Heart left ventricle (tissue), 13 donors: ENCODE measurements at regions not wholly inside any gene's neighbourhood (a gene's known extent, or its start where the extent isn't known, plus 50 kb on each side); places are given as distances from the start of the nearest gene placed in this dataset.

Experiments
- POLR2A ChIP-seq, 2 donors: fragments of 450-650 bp; IDR thresholded peaks; one replicate each; pipeline ENCODE4 v1.6.1; 2017; ENCODE audit warnings: antibody characterized with exemption in 2 of 2, mild to moderate bottlenecking in 2 of 2, moderate library complexity in 2 of 2
- TF ChIP-seq, protein P1 (sequence below), 12 donors: fragments of 200-600 bp; sonication (generic) in 4 of 12; IDR thresholded peaks; one replicate each; pipeline versions ENCODE4 v1.5.0 to v1.8.0; 2018 to 2022; ENCODE audit warnings: antibody characterized with exemption in 12 of 12, mild to moderate bottlenecking in 5 of 12
- donor health status: ischemic (EF 13 %, LVEDD 7.1; RV severe dilation, severe dysfunction).
- donor health status: DM: no; HTN: yes; CAD: no.
- donor health status: DM: no; HTN: no; CAD: no.
- donor health status: ischemic (EF 25% LVEDD 6.9; RV normal size, moderate dysfunction).
- donor health status: ischemic (EF 25% LVEDD 5.7; RV mildly dilated, moderate dysfunction).
- donor health status: ischemic (EF 35%, LVEDD 5.7; RV mildly dilated, moderate dysfunction).
- donor health status: nonischemic (EF 11% LVEDD 7.7; RV severe dilation, severe dysfunction).
- donor health status: DM: yes; HTN: yes; CAD: no.
- donor health status: PGD.
- donor health status: ischemic (EF 29% LVEDD 5.4; RV normal size, mild dysfunction).
- donor health status: nonischemic (EF 23%, LVEDD 6.1; RV moderate dilation, normal function).

GRCh38 chrY:21073079-21073478 is 317.2 kb downstream of the RPS4Y2 start:
- TF ChIP-seq POLR2A (IDR thresholded peaks at IDR 0.05), result no peak
- TF ChIP-seq, protein P1, sequence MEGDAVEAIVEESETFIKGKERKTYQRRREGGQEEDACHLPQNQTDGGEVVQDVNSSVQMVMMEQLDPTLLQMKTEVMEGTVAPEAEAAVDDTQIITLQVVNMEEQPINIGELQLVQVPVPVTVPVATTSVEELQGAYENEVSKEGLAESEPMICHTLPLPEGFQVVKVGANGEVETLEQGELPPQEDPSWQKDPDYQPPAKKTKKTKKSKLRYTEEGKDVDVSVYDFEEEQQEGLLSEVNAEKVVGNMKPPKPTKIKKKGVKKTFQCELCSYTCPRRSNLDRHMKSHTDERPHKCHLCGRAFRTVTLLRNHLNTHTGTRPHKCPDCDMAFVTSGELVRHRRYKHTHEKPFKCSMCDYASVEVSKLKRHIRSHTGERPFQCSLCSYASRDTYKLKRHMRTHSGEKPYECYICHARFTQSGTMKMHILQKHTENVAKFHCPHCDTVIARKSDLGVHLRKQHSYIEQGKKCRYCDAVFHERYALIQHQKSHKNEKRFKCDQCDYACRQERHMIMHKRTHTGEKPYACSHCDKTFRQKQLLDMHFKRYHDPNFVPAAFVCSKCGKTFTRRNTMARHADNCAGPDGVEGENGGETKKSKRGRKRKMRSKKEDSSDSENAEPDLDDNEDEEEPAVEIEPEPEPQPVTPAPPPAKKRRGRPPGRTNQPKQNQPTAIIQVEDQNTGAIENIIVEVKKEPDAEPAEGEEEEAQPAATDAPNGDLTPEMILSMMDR (IDR thresholded peaks at IDR 0.05), result no peak
